ENCODE measurements at regions not wholly inside any gene's neighbourhood (a gene's known extent, or its start where the extent isn't known, plus 50 kb on each side); places are given as distances from the start of the nearest gene placed in this dataset.

- no peak for TF ChIP-seq HNF4A (conservative IDR thresholded peaks at IDR 0.05)
- no peak for TF ChIP-seq ATF3 (IDR thresholded peaks at IDR 0.05)
- TF ChIP-seq YY1 (IDR thresholded peaks at IDR 0.05), result no peak
- TF ChIP-seq REST (IDR thresholded peaks at IDR 0.05), result no peak
- TF ChIP-seq TAF1 (conservative IDR thresholded peaks at IDR 0.05), result no peak
- no peak for TF ChIP-seq FOXA1 (IDR thresholded peaks at IDR 0.05)
- TF ChIP-seq JUND (IDR thresholded peaks at IDR 0.05), result no peak
- TF ChIP-seq MAX (IDR thresholded peaks at IDR 0.05), result no peak
- no peak for TF ChIP-seq SP1 (IDR thresholded peaks at IDR 0.05)
- TF ChIP-seq CTCF (IDR thresholded peaks at IDR 0.05; ENCODE audit: low read depth, low read length, missing input control), result no peak
- TF ChIP-seq GABPA (IDR thresholded peaks at IDR 0.05 in 1 of 2, conservative IDR thresholded peaks at IDR 0.05 in 1 of 2), result no peak
- no peak for TF ChIP-seq EGR1 (IDR thresholded peaks at IDR 0.05; ENCODE audit: low read depth in 2 of 2)
- TF ChIP-seq RXRA (IDR thresholded peaks at IDR 0.05), result no peak
- no peak for TF ChIP-seq NR2F2 (IDR thresholded peaks at IDR 0.05)
- no peak for TF ChIP-seq ZBTB33 (IDR thresholded peaks at IDR 0.05)
- TF ChIP-seq RAD21 (IDR thresholded peaks at IDR 0.05), result no peak
- no peak for TF ChIP-seq FOXA2 (IDR thresholded peaks at IDR 0.05)
- no peak for TF ChIP-seq HNF4G (IDR thresholded peaks at IDR 0.05)
- Histone ChIP-seq H3K9ac (ENCODE audit: low read depth in 1 of 2, low read length in 2 of 2) (no peak overlapping the region), H3K36me3 (ENCODE audit: control insufficient read depth in 4 of 4, insufficient read depth in 3 of 4, low read depth in 1 of 4, low read length in 3 of 4) (no peaks in the 10 kb centered on the region), H3K4me3 (ENCODE audit: low read depth in 1 of 3, low read length in 3 of 3) (no peak overlapping the region), H3K27ac (ENCODE audit: low read depth in 1 of 2, low read length in 2 of 2) (no peak overlapping the region), H3K27me3 (ENCODE audit: control insufficient read depth in 4 of 4, insufficient read depth in 4 of 4, low read length in 3 of 4) (no peaks in the 10 kb centered on the region), H3K4me1 (ENCODE audit: control insufficient read depth in 4 of 4, insufficient read depth in 4 of 4, low read length in 3 of 4) (no peaks in the 10 kb centered on the region), H3K9me3 (ENCODE audit: control insufficient read depth in 4 of 4, low read length in 3 of 4) (no peaks in the 10 kb centered on the region)
- 72% methylated on average over 4 of the region's 4 CpGs for WGBS
- no peak for DNase-seq (ENCODE audit: low spot score)
These were observed 297.9 kb downstream of the RDH14 start for GRCh38 chr2:18262601-18263000.

All from liver (tissue), 8 donors.